ENCODE measurements at regions not wholly inside any gene's neighbourhood (a gene's known extent, or its start where the extent isn't known, plus 50 kb on each side); places are given as distances from the start of the nearest gene placed in this dataset.

DNA sequence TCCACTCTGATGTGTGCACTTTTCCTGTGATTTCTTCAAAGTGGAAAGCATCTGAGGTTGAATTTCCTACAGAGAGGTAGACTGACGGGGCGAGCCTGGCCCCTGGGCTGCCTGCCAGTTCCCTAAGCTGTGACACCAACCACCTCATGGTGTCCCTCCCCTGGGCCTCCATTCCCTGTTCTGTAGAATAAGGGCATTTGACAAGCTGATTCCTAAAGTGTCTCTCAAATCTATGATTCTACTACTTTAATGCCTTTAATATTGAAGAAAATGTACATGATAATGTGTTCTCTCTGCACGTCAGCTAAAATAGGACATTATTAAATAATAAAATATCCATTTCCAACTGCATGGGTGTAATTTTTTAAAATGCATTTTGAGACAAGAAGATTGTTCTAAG lies 105.1 kb downstream of the SEC61G start:
- TF ChIP-seq MXI1 (IDR thresholded peaks at IDR 0.05; ENCODE audit: borderline replicate concordance, low read depth, low read length) = no peak
- no peak for TF ChIP-seq FOXA3 (CRISPR knock-in tag; IDR thresholded peaks at IDR 0.05)
- TF ChIP-seq, protein P1, sequence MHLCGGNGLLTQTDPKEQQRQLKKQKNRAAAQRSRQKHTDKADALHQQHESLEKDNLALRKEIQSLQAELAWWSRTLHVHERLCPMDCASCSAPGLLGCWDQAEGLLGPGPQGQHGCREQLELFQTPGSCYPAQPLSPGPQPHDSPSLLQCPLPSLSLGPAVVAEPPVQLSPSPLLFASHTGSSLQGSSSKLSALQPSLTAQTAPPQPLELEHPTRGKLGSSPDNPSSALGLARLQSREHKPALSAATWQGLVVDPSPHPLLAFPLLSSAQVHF (CRISPR knock-in tag; IDR thresholded peaks at IDR 0.05) = no peak
- TF ChIP-seq, protein P2, sequence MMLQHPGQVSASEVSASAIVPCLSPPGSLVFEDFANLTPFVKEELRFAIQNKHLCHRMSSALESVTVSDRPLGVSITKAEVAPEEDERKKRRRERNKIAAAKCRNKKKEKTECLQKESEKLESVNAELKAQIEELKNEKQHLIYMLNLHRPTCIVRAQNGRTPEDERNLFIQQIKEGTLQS (CRISPR knock-in tag; IDR thresholded peaks at IDR 0.05) = no peak
- no peak for TF ChIP-seq SETDB1 (CRISPR knock-in tag; IDR thresholded peaks at IDR 0.05; ENCODE audit: borderline replicate concordance)
- TF ChIP-seq FOXJ3 (CRISPR knock-in tag; IDR thresholded peaks at IDR 0.05; ENCODE audit: borderline replicate concordance) = no peak
- TF ChIP-seq, protein P3, sequence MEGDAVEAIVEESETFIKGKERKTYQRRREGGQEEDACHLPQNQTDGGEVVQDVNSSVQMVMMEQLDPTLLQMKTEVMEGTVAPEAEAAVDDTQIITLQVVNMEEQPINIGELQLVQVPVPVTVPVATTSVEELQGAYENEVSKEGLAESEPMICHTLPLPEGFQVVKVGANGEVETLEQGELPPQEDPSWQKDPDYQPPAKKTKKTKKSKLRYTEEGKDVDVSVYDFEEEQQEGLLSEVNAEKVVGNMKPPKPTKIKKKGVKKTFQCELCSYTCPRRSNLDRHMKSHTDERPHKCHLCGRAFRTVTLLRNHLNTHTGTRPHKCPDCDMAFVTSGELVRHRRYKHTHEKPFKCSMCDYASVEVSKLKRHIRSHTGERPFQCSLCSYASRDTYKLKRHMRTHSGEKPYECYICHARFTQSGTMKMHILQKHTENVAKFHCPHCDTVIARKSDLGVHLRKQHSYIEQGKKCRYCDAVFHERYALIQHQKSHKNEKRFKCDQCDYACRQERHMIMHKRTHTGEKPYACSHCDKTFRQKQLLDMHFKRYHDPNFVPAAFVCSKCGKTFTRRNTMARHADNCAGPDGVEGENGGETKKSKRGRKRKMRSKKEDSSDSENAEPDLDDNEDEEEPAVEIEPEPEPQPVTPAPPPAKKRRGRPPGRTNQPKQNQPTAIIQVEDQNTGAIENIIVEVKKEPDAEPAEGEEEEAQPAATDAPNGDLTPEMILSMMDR (CRISPR knock-in tag; IDR thresholded peaks at IDR 0.05) = no peak
- TF ChIP-seq NR3C1 (CRISPR knock-in tag; IDR thresholded peaks at IDR 0.05) = no peak
- no peak for TF ChIP-seq MATR3 (CRISPR knock-in tag; IDR thresholded peaks at IDR 0.05)
- TF ChIP-seq, protein P4, sequence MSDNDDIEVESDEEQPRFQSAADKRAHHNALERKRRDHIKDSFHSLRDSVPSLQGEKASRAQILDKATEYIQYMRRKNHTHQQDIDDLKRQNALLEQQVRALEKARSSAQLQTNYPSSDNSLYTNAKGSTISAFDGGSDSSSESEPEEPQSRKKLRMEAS (IDR thresholded peaks at IDR 0.05) = no peak
- no peak for TF ChIP-seq ZNF674 (CRISPR knock-in tag; IDR thresholded peaks at IDR 0.05; ENCODE audit: low read depth)
- TF ChIP-seq NFRKB (IDR thresholded peaks at IDR 0.05) = no peak

All from HepG2 (cell line).